Renal cortex interstitium (tissue), 11 donors: ENCODE measurements at regions not wholly inside any gene's neighbourhood (a gene's known extent, or its start where the extent isn't known, plus 50 kb on each side); places are given as distances from the start of the nearest gene placed in this dataset.

Source experiments
- DNase-seq, 11 donors: peaks; one replicate each; pipeline ENCODE4 v3.0.0-alpha.2; 2013; ENCODE audit warnings: low read depth in 9 of 11, low spot score in 4 of 11; ENCODE audit errors: extremely low read depth in 1 of 11

DNA sequence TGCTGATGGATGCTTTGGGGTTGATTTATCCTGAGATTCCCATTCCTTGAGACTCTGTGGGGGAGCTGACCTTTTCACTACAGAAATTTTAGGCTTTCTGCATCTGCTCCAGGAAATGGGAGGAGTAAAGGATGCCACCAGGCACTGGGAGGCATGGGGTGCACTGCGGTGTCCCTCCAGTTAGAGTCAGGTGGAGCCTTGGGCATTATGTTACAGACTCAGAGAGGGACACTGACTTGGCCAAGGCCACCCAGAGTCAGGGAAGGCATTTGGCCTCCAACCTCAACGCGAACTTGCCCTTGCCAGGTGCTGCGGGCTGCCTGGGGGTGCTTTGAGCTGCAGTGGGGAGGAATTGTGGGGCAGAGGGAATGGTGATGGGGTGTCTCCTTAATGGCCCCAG is 58.0 kb upstream of the TBX3 start:
- DNase-seq, result no peak

DNA sequence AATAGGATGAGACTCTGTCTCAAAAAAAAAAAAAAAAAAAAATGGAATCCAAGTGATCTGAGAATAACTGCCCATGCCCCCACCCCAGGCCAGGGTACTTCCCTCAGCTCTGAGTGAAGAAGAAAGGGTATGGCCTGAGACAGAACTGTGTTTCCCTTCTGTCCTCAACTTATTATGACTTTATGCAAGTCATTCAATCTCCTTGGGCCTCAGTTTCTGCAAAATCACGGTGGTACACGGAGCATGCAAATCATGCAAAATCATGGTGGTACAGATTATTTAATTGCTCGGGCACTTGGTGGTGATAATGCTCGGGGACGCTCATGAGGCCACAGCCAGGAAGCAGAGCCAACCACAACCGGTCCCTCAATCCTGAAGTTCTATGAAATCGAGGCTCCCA is 56.5 kb upstream of the TBX3 start:
- DNase-seq, result no peak

DNA sequence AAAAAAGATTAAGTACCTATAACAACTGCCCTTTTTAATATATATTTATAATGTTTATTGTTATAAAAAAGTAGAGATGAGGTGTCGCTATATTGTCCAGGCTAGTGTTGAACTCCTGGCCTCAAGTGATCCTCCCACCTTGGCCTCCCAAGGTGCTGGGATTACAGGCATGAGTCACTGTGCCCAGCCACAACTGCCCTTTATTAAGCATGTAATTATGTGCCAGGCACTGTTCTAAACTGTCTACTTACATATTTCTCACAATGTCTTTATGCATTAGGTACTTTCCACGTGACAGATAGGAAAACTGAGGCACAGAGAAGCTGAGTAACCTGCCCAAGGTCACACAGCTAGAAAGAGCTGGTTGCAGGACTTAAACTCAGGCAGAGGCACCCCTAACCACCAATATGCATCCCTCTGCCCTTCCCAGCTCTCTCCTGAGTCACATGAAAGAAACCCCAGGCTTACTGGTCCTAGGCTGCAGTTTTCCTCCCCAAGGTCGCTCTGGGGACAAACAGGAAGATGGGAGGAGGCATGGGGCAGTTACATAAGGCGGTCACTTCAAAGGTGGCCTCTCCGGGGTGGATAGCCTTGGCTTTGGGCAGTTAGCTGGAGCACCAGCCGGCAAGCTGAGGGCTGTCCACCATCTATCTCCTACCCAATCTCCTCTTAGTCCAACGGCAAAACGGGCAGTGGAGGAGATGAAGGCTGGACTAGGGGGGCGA is 54.6 kb upstream of the TBX3 start:
- DNase-seq, result no peak

- DNase-seq, result no peak
Observed at GRCh38 chr12:114735680-114736374, 51.9 kb upstream of the TBX3 start.

- no peak for DNase-seq
Observed at GRCh38 chr12:114735011-114735410, 51.0 kb upstream of the TBX3 start.

DNA sequence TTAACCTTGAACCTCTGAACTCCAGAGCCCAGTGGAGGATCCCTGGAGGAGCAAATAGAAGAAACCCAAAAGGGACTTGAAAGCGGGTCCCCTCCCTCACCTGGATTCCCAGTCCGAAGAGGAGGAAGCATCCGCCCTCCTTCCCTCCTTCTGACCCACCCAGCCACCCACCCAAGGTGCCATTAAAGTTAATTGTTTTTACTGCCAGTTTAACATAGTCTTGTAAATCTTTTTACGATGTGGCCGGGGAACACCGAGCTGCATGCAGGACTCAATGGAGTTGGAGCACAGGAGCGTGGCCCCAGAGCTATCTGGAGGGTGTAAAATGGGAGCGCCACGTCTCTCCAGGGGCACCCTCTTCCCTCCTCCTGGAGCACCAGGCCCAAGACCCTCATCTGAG is 49.9 kb upstream of the TBX3 start:
- no peak for DNase-seq
